Cardiac septum (tissue), 1 donor: ENCODE measurements at regions not wholly inside any gene's neighbourhood (a gene's known extent, or its start where the extent isn't known, plus 50 kb on each side); places are given as distances from the start of the nearest gene placed in this dataset.

Experiments
- DNase-seq: peaks from one replicate; pipeline ENCODE4 v3.0.0-alpha.2; 2020; ENCODE audit warnings: low spot score
- intact Hi-C: fragments of 100-400 bp; cut with DNase I; formaldehyde crosslinking; loops from one replicate; pipeline ENCODE4 v1.14.0; 2022
- donor health status: DM: no; HTN: no; CAD: no.

GRCh38 chr6:67244037-67244436, 1391.0 kb upstream of the ADGRB3 start:
- intact Hi-C loops, result no loop called here
- no peak for DNase-seq

- no peak for DNase-seq
- intact Hi-C loops, result no loop called here
These were observed 1397.8 kb upstream of the ADGRB3 start for GRCh38 chr6:67237277-67237676.

GRCh38 chr6:67231092-67231491, 1404.0 kb upstream of the ADGRB3 start:
- intact Hi-C loops, result no loop called here
- no peak for DNase-seq

GRCh38 chr6:67224989-67225388, 1410.1 kb upstream of the ADGRB3 start:
- no peak for DNase-seq
- intact Hi-C loops, result no loop called here

GRCh38 chr6:67221226-67221625, 1413.9 kb upstream of the ADGRB3 start:
- DNase-seq, result no peak
- intact Hi-C loops, result no loop called here

GRCh38 chr6:67219346-67219745, 1415.7 kb upstream of the ADGRB3 start:
- DNase-seq, result no peak
- intact Hi-C loops, result no loop called here

GRCh38 chr6:67212584-67212983, 1422.5 kb upstream of the ADGRB3 start:
- intact Hi-C loops, result no loop called here
- no peak for DNase-seq

- no peak for DNase-seq
- intact Hi-C loops, result no loop called here
These were observed 1424.6 kb upstream of the ADGRB3 start for GRCh38 chr6:67210450-67210849.

- DNase-seq, result no peak
- intact Hi-C loops, result no loop called here
These were observed 1433.5 kb upstream of the ADGRB3 start for GRCh38 chr6:67201563-67201962.

- DNase-seq, result no peak
- intact Hi-C loops, result no loop called here
These were observed 1434.3 kb upstream of the ADGRB3 start for GRCh38 chr6:67200626-67201403.

- intact Hi-C loops, result no loop called here
- DNase-seq, result no peak
These were observed 1435.7 kb upstream of the ADGRB3 start for GRCh38 chr6:67199425-67199824.

GRCh38 chr6:67190733-67191132, 1444.3 kb upstream of the ADGRB3 start:
- intact Hi-C loops, result no loop called here
- DNase-seq, result no peak

GRCh38 chr6:67184405-67184804, 1450.7 kb upstream of the ADGRB3 start:
- intact Hi-C loops, result no loop called here

GRCh38 chr6:67175101-67175500, 1460.0 kb upstream of the ADGRB3 start:
- no peak for DNase-seq
- intact Hi-C loops, result no loop called here

More at GRCh38 chr6:67184405-67184804, 1450.7 kb upstream of the ADGRB3 start:
- DNase-seq, result no peak

- no peak for DNase-seq
- intact Hi-C loops, result no loop called here
These were observed 1458.6 kb upstream of the EYS start for GRCh38 chr6:67165606-67166005.

GRCh38 chr6:67160820-67161219, 1453.8 kb upstream of the EYS start:
- intact Hi-C loops, result no loop called here

GRCh38 chr6:67141005-67141404, 1434.0 kb upstream of the EYS start:
- intact Hi-C loops, result no loop called here
- DNase-seq, result no peak

More at GRCh38 chr6:67160820-67161219, 1453.8 kb upstream of the EYS start:
- DNase-seq, result no peak

GRCh38 chr6:67133973-67134372, 1426.9 kb upstream of the EYS start:
- intact Hi-C loops, result no loop called here
- no peak for DNase-seq

- DNase-seq, result no peak
- intact Hi-C loops, result no loop called here
These were observed 1424.8 kb upstream of the EYS start for GRCh38 chr6:67131827-67132226.

- intact Hi-C loops, result no loop called here
- no peak for DNase-seq
These were observed 1422.8 kb upstream of the EYS start for GRCh38 chr6:67129780-67130179.

- DNase-seq, result no peak
- intact Hi-C loops, result no loop called here
These were observed 1420.0 kb upstream of the EYS start for GRCh38 chr6:67127041-67127440.

- intact Hi-C loops, result no loop called here
- no peak for DNase-seq
These were observed 1414.1 kb upstream of the EYS start for GRCh38 chr6:67121115-67121514.
